M059J (cell line): ENCODE measurements at regions not wholly inside any gene's neighbourhood (a gene's known extent, or its start where the extent isn't known, plus 50 kb on each side); places are given as distances from the start of the nearest gene placed in this dataset.

Experiments used
- DNase-seq: peaks from one replicate; pipeline ENCODE4 v3.0.0-alpha.2; 2012; ENCODE audit warnings: low read depth

DNA sequence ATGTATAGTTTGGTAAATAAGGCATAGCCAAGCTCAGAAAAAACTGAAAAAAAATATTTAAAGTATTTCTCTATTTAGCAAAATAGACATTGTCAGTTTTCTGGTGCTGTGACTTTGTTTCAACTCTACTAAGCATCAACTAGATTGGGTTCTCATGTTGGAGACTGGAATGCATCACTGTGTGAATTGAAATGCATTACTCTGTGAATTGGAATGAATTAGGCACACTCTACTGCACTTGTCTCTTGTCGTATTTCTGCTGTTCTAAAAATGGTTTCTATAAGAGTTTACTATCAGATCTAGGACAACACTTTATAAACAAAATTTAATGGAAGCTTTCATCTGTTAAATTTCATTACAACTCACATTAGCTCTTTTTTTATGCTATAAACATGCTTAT, 1772.2 kb downstream of the MAT2B start:
- DNase-seq, result no peak

- DNase-seq, result no peak
Observed at GRCh38 chr5:165282491-165282890, 1777.1 kb downstream of the MAT2B start.

- DNase-seq, result no peak
Observed at GRCh38 chr5:165286692-165287091, 1781.3 kb downstream of the MAT2B start.

DNA sequence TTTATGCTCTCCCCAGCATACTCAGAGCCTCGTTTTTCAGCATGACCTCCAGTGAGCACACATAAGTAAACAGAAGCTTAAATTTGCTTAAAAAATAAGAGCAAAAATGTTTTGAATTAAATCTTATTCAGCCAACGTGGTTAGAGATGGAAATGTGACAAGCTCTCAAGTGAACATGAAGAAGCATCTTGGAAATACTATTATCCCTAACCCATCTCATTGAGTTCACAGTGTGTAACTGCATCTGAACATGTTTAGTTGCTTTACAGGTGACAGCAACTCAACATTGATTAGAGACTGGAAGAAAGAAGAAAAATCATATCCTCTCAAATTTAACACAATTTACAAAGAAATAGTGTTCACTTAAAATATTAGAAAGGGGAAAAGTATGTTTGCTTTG, 1785.1 kb downstream of the MAT2B start:
- DNase-seq, result no peak

GRCh38 chr5:165296401-165297130, 1791.1 kb downstream of the MAT2B start:
- no peak for DNase-seq

GRCh38 chr5:165304193-165304827, 1798.9 kb downstream of the MAT2B start:
- DNase-seq, result no peak

- DNase-seq, result peak; percentile 2
Observed at GRCh38 chr5:165305596-165305995, 1800.2 kb downstream of the MAT2B start.

DNA sequence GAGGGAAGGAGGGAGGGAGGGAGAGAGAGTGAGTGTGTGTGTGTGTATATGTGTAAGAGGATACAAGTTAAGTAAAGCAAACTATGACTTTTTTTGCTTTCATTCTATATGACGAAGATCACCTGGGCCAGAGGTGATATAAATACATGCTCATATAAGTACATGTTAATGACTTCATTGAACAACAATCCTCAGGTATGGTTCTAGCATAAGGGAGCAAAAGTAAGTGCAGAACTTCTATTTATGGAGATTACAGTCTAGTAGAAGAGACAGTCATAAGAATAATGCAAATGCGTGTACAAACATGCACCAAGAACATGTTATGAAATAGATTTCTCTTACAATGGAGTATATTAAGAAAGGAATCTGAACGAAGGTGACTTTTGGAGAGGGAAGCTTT, 1804.0 kb downstream of the MAT2B start:
- no peak for DNase-seq

GRCh38 chr5:165310031-165310430, 1804.6 kb downstream of the MAT2B start:
- no peak for DNase-seq

DNA sequence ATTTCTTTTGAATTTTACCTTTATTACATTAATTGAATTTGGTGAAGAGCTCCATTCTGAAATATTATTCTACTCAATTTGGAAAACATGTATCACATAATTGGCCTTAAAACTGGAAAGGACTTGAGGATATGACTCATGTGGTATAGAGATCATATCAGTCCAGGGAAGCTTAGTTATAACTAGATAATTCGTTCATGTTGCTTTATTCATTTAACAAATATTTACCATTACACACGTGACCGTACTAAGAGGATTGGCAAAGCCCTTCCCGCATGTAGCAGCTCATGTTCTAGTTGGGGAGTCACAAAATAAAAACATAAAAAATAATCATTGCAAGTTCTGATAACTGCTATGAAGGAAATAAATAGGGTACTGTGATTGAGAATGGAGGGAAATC, 1816.5 kb downstream of the MAT2B start:
- DNase-seq, result peak; percentile 50

DNA sequence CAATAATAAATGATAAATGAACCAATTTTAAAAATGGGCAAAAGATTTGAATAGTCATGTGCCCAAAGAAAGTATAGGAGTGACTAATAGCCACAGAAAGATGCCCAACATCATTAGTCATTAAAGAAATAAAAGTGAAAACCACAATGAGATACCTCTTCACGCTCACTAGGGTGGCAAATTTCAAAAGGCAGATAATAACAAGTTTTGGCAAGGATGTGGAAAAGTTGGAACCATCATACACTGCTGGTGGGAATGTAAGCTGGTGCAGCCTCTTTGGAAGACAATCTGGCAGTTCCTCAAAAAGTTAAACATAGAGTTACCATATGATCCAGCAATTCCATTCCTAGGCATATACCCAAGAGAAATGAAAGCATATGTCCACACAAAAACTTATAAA, 1819.8 kb downstream of the MAT2B start:
- DNase-seq, result peak; percentile 34

DNA sequence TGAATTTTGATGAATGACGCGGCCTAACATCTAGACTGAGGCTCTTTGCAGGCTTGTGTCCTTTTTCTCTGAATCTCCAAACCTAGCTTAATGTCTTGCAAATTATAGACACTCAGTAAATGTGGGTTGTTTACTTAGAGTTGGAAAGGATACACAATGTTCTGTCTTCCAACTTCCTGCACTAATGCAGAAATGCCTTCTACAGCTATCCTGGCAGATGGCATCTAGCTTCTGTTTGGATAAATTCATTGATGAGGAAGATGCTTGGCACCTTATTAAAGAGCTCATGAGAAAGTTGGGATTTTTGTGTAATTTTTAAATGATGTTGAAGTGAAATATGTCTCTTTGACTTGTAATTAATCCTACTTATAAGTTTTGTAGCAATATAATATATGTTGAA, 1822.2 kb downstream of the MAT2B start:
- no peak for DNase-seq

DNA sequence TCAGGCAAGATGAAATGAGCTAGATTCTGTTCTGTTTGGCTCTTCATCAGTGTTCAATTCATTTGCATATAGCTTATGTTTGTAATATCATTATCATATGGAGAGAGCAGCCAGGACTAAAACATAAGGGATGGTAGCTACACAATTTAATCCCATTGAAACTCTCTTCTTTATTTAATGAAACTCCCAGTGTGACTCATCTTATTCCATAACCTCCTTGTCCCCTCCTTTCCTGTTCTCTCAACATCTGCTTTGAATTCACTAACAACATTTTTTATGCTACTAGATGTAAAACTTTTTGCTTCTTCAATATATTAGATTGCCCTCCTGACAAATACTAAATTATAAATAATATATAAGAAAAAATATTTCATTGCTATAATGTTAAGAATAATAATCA, 1823.4 kb downstream of the MAT2B start:
- DNase-seq, result no peak

DNA sequence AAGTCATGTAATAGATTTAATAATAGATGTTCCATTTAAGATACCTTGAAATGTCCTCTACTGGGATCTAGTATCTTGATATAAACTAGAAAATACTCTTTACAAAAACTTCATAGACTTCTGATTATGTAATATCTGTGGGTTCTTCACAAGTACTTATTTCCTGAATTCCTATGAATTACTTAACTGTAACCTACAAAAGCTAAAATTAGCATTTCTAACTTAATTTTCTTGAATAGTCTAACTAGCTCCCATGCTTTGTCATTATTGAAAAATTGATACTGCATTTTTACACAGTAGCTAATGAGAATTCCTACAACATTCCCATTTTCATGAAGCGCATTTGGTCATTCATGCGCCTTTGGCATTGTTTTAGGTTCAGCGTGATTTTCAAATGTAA, 1828.2 kb downstream of the MAT2B start:
- no peak for DNase-seq

DNA sequence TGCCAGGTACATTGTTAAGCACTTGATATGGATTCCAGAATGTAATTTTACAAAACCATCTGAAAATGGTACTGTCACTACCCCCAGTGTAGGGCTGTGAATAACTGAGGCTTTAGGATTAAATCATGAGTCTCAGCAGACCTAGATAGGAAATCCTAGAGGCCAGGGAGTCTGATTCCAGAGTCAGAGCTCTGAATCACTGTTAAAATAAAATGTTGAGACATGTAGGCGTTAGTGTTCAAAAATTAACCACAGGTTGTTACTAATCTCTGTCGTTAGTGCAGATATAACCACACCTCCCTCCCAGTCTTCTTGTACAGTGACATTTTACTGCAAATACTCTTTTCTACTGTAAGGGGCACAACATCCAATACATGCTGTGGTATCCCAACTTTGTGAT, 1828.8 kb downstream of the MAT2B start:
- peak; percentile 9 for DNase-seq

DNA sequence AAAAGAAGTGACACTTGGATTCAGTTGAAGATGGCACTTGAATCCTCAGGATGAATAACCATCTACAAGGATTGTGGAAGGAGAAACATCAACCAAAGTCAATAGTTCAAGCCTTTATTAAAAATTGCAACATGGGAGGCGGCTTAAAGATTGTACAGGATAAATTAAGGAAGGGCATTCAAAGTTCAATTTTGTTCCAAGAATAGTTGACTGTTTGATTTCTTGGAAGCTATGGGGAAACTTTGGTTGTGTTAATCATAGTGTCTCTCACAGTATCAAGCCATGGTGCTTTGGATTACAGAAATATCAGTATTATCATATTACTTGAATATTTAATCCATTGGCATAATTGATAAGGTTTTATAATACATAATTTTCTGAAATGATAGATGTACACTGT, 1844.3 kb downstream of the MAT2B start:
- DNase-seq, result no peak

DNA sequence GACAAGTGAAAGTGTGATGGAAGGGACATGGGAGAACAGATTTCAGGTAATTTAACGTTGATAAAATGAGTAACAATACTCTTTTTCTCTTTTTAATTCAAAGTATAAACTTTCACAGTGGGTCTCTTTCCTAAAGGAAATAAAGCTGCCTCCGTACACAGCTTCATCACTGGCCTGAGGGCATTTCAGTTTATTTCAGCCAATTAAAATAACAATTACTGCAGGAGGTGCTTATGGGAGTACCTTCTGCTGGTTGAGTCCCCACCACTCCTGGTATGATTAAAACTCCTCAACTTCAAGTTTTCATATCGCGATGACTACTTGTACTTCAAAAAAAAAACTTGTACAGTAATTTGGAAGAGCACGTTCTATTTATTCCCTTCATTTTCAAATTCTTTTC, 1845.9 kb downstream of the MAT2B start:
- DNase-seq, result no peak

DNA sequence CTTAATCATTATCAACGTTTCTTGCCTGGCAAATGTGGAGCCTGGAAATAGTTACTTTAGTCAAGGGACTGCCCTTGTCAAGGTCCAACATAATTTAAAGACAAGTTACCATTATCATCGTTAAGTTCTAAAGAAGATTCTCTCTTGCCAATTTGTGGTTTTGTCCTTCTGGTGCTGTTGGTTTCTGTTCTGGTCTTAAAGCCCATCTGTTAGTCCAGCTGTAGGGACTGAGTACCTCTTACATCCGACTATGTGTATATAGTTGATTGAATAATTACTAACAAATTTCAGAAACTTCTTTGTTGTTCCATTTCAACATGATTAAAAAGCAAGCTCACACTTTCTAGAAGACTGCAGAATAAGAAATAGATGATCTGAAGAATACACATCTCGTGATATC, 1854.9 kb downstream of the MAT2B start:
- DNase-seq, result no peak

GRCh38 chr5:165360784-165361542, 1855.5 kb downstream of the MAT2B start:
- DNase-seq, result no peak

GRCh38 chr5:165370233-165370632, 1864.8 kb downstream of the MAT2B start:
- DNase-seq, result no peak

DNA sequence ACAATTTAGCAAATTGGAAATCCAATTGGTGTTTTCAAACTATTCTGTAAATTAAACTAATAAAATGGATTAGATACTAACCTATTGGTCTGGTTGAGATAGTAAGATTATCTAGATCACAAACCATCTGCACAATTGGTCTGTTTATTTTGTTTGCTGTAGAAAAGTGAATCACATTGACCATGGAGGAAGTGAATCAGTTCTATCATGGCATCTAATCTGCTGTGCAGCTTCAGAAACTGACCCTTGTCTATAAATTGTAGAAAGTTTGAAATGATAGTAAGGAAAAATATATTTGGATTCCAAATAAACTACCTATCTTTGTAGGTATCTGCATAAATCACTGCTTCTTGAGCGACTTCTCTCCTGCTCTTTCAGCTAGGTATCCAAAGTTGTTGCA, 1865.4 kb downstream of the MAT2B start:
- DNase-seq, result peak; percentile 10

- DNase-seq, result no peak
Observed at GRCh38 chr5:165375201-165375600, 1869.8 kb downstream of the MAT2B start.

DNA sequence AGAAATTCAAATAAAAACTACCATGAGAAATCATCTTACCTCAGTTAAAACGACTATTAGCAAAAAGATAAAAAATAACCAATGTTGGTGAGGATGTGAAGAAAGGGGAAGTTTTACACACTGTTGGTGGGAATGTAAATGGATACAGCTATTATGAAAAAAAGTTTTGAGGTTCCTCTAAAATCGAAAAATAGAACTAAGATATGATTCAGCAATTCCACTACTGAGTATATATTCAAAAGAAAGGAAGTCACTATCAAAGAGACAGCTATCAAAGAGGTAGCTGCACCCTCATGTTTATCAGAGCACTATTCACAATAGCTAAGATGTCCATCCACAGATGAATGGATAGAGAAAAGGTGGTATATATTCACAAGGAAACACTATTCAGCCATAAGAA, 1888.4 kb downstream of the MAT2B start:
- DNase-seq, result no peak
